Neural progenitor cell (in vitro differentiated cells): ENCODE measurements at regions not wholly inside any gene's neighbourhood (a gene's known extent, or its start where the extent isn't known, plus 50 kb on each side); places are given as distances from the start of the nearest gene placed in this dataset.
"Not testable (repeated sequence)": the region's sequence is repeated elsewhere in the genome, so short reads cannot be mapped to it uniquely, and the experiment has no call there.

Experiments used
- EZH2 ChIP-seq: fragments of 200-600 bp; sonication (generic); IDR thresholded peaks from 2 replicates; pipeline ENCODE4 v1.6.1; 2017; ENCODE audit warnings: antibody characterized with exemption, mild to moderate bottlenecking, moderate library complexity
- TF ChIP-seq, protein P1 (sequence below): fragments of 200-600 bp; sonication (generic); IDR thresholded peaks from 2 replicates; pipeline ENCODE4 v1.5.1; 2017; ENCODE audit warnings: antibody characterized with exemption, mild to moderate bottlenecking

DNA sequence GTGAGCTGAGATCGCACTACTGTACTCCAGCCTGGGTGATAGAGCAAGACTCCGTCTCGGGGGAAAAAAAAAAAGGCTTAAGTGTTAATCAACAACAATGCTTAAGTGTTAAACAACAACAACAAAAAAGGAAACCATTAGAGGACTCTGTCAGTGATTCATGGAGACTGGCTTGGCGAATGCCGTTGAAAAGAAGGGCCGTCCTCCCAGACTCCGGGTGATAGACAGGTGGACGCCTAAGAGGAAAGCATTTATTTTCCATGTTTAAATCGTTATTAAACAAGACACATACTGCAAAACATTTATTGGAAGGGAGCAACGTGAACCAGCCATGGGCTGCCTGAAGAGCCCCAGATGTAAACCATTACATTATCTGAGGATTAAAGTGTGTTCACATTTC lies 137.8 kb upstream of the TPTE start:
- TF ChIP-seq, protein P1, sequence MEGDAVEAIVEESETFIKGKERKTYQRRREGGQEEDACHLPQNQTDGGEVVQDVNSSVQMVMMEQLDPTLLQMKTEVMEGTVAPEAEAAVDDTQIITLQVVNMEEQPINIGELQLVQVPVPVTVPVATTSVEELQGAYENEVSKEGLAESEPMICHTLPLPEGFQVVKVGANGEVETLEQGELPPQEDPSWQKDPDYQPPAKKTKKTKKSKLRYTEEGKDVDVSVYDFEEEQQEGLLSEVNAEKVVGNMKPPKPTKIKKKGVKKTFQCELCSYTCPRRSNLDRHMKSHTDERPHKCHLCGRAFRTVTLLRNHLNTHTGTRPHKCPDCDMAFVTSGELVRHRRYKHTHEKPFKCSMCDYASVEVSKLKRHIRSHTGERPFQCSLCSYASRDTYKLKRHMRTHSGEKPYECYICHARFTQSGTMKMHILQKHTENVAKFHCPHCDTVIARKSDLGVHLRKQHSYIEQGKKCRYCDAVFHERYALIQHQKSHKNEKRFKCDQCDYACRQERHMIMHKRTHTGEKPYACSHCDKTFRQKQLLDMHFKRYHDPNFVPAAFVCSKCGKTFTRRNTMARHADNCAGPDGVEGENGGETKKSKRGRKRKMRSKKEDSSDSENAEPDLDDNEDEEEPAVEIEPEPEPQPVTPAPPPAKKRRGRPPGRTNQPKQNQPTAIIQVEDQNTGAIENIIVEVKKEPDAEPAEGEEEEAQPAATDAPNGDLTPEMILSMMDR, result not testable (repeated sequence)
- not testable (repeated sequence) for TF ChIP-seq EZH2
